Tibial nerve (tissue), 4 donors: ENCODE measurements at regions not wholly inside any gene's neighbourhood (a gene's known extent, or its start where the extent isn't known, plus 50 kb on each side); places are given as distances from the start of the nearest gene placed in this dataset.
"Not testable (repeated sequence)": the region's sequence is repeated elsewhere in the genome, so short reads cannot be mapped to it uniquely, and the experiment has no call there.

ENCODE experiments used
- DNase-seq, 2 donors: peaks; one replicate each; pipeline ENCODE4 v3.0.0-alpha.2; 2019; ENCODE audit warnings: low spot score in 2 of 2
- H3K27ac ChIP-seq, 4 donors: fragments of 200-600 bp; sonication (generic) in 3 of 4; one replicate each; pipeline ENCODE4 v1.5.1; 2017 to 2019; ENCODE audit warnings: mild to moderate bottlenecking in 1 of 4
- H3K27me3 ChIP-seq, 2 donors: fragments of 200-600 bp; sonication (generic) in 1 of 2; one replicate each; pipeline versions ENCODE4 v1.5.1 to v1.6.0; 2017 to 2019
- H3K36me3 ChIP-seq, 3 donors: fragments of 200-600 bp; sonication (generic); one replicate each; pipeline ENCODE4 v1.5.1; 2018 to 2019
- H3K4me1 ChIP-seq, 4 donors: fragments of 200-600 bp; sonication (generic) in 3 of 4; one replicate each; pipeline ENCODE4 v1.5.1; 2017 to 2019
- H3K4me3 ChIP-seq, 4 donors: fragments of 200-600 bp; sonication (generic) in 3 of 4; one replicate each; pipeline ENCODE4 v1.5.1; 2017 to 2019; ENCODE audit warnings: mild to moderate bottlenecking in 1 of 4, moderate library complexity in 1 of 4
- H3K9me3 ChIP-seq, 4 donors: fragments of 200-600 bp; sonication (generic) in 3 of 4; one replicate each; pipeline ENCODE4 v1.5.1; 2017 to 2019
- WGBS, 2 donors: methylation state at CpG; one replicate each; pipeline ENCODE4 v1.1.5; 2018; 5-methylcytosine and 5-hydroxymethylcytosine counted together

GRCh38 chr4:4031446-4032135 is 195.1 kb downstream of the OTOP1 start:
- H3K4me1 ChIP-seq, DNase-seq, H3K4me3 ChIP-seq, H3K27ac ChIP-seq, H3K36me3 ChIP-seq, H3K27me3 ChIP-seq, H3K9me3 ChIP-seq: not testable (repeated sequence)
- 64 to 77% methylated on average over 8 of the region's 8 CpGs for WGBS, 2 donors

- H3K4me1 ChIP-seq, H3K4me3 ChIP-seq, H3K36me3 ChIP-seq, DNase-seq, H3K27me3 ChIP-seq, H3K27ac ChIP-seq, H3K9me3 ChIP-seq: not testable (repeated sequence)
- 64 to 75% methylated on average over 9 of the region's 9 CpGs for WGBS, 2 donors
Measured at GRCh38 chr4:4032364-4032763, 194.4 kb downstream of the OTOP1 start.

GRCh38 chr4:4032801-4033605 is 193.7 kb downstream of the OTOP1 start:
- H3K4me3 ChIP-seq, H3K27ac ChIP-seq, H3K9me3 ChIP-seq, DNase-seq, H3K36me3 ChIP-seq, H3K27me3 ChIP-seq, H3K4me1 ChIP-seq: not testable (repeated sequence)
- WGBS, 2 donors, result 41 to 51% methylated on average over 19 of the region's 19 CpGs

DNA sequence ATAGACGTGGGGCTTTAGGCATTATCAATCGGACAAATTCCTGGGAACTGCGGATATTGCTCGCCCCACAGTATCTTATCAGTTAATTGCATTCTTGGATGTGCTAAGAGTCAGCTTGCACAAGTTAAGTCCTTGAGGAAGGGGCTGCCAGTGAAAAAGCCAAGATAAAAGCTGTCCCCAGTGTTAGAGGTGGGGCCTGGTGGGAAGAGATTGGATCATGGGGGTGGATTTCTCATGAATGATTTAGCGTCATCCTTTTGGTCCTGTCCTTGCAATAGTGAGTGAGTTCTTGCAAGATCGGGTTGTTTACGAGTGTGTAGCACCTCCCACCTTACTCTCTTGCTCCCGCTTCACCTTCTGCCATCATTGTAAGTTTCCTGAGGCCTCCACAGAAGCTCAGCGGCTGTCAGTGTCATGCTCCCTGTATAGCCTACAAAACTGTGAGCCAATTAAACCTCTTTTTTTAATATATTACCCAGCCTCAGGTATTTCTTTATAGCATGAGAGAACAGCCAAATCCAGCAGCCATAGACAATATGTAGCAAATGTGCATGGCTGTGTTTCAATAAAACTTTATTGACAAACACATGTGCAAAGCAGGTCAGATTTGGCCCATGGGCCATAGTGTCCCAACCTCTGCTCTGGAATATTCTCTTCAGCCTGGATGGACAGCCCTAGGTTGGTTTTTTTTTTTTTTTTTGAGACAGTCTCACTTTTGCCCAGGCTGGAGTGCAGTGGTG is 189.2 kb downstream of the OTOP1 start:
- not testable (repeated sequence) for H3K27ac ChIP-seq, H3K4me1 ChIP-seq, H3K36me3 ChIP-seq, H3K27me3 ChIP-seq, H3K9me3 ChIP-seq, DNase-seq, H3K4me3 ChIP-seq
- 86 to 88% methylated on average over 9 of the region's 9 CpGs for WGBS, 2 donors

GRCh38 chr4:4045823-4046222 is 180.9 kb downstream of the OTOP1 start:
- not testable (repeated sequence) for H3K27me3 ChIP-seq, H3K36me3 ChIP-seq, H3K4me1 ChIP-seq, H3K4me3 ChIP-seq, DNase-seq, H3K9me3 ChIP-seq, H3K27ac ChIP-seq
- 52 to 67% methylated on average over 3 of the region's 3 CpGs for WGBS, 2 donors

DNA sequence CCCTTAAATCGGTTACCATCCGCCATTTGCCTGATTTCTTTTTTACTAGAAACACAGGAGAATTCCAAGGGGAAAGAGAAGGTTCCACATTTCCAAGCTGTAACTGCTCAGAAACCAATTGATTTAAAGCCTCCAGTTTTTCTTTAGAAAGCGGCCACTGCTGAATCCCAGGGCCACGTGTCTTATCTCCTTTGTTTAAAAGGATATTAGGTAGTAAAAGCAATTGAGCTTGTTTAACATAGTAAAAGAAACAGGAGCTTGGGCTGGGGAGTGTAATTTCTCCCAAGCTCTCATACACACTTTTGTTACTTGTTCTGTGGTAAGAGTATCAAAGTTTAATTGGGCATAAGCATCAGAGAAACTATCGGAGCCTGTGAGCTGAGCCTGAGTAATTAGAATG is 180.0 kb downstream of the OTOP1 start:
- H3K27me3 ChIP-seq, H3K36me3 ChIP-seq: not testable (repeated sequence)
- WGBS, 2 donors, result 37 to 40% methylated on average over 5 of the region's 5 CpGs

GRCh38 chr4:4047202-4047601 is 179.5 kb downstream of the OTOP1 start:
- not testable (repeated sequence) for H3K36me3 ChIP-seq, H3K4me1 ChIP-seq, H3K9me3 ChIP-seq, H3K4me3 ChIP-seq, H3K27me3 ChIP-seq, DNase-seq, H3K27ac ChIP-seq
- WGBS, 2 donors, result 21 to 26% methylated on average over 12 of the region's 12 CpGs

More for the DNA sequence above, 180.0 kb downstream of the OTOP1 start:
- not testable (repeated sequence) for H3K9me3 ChIP-seq, H3K4me1 ChIP-seq, DNase-seq, H3K27ac ChIP-seq, H3K4me3 ChIP-seq

DNA sequence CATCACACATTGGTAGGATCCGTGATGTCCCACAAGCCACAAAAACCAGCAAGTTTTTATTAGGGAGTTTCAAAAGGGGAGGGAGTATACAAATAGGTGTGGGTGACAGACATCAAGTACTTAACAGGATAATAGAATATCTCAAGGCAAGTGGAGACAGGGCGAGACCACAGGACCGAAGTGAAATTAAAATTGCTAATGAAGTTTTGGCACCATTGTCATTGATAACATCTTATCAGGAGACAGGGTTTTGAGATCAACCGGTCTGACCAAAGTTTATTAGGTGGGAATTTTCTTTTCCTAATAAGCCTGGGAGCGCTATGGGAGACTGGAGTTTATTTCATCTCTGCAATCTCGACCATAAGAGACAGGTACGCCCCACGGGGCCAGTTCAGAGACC is 178.5 kb downstream of the OTOP1 start:
- WGBS, 2 donors, result 14 to 19% methylated on average over 8 of the region's 8 CpGs
- not testable (repeated sequence) for H3K4me3 ChIP-seq, H3K27ac ChIP-seq, H3K36me3 ChIP-seq, H3K9me3 ChIP-seq, H3K27me3 ChIP-seq, DNase-seq, H3K4me1 ChIP-seq

DNA sequence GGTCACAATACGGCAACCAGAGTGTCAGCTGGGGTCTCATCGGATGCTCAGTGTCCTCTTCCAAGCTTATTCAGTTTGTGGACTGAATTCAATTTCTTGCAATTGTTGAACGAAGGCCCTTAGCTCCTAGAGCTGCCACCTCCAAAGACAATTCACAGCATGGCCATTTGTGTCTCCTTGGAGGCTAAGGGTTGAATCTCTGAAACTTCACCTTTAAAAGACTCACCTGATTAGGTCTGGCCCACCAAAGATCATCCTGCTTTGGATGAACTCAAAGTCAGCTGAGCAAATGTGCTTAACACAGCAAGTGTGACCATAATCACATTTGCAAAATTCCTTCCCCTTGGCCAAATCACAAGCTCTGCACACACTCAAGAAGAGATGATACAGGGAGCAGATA is 175.9 kb downstream of the OTOP1 start:
- H3K4me3 ChIP-seq, H3K27me3 ChIP-seq, DNase-seq, H3K27ac ChIP-seq, H3K4me1 ChIP-seq, H3K36me3 ChIP-seq, H3K9me3 ChIP-seq: not testable (repeated sequence)
- whole genome bisulfite sequencing, 2 donors, result 76 to 93% methylated on average over 3 of the region's 3 CpGs

DNA sequence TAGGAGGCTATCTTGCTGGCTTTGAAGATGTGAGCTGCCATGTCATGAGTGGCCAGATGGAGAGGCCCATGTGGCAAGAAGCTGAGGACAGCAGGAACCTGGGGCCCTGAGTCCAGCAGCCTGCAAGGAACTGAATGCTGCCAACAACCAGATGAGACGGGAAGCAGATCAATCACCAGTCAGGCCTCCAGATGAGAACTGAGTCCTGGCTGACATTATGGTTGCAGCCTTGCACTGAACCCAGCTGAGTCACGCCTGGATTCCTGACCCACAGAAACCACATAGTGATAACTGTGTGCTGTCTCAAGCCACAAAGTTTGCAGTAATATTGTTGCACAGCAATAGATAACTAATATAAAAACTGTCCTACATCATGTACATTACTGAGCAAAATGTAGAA is 173.8 kb downstream of the OTOP1 start:
- H3K9me3 ChIP-seq, H3K4me3 ChIP-seq, H3K27me3 ChIP-seq, DNase-seq, H3K27ac ChIP-seq, H3K4me1 ChIP-seq, H3K36me3 ChIP-seq: not testable (repeated sequence)
- WGBS, 2 donors, result 44 to 81% methylated on average over 1 to 2 of the region's 2 CpGs

GRCh38 chr4:4057226-4057625 is 169.5 kb downstream of the OTOP1 start:
- WGBS, 2 donors, result 45 to 59% methylated on average over 2 to 3 of the region's 3 CpGs
- H3K4me3 ChIP-seq, H3K27me3 ChIP-seq, H3K4me1 ChIP-seq, H3K27ac ChIP-seq, H3K36me3 ChIP-seq, H3K9me3 ChIP-seq, DNase-seq: not testable (repeated sequence)

GRCh38 chr4:4084171-4084570 is 142.6 kb downstream of the OTOP1 start:
- not testable (repeated sequence) for H3K4me3 ChIP-seq, H3K36me3 ChIP-seq, H3K4me1 ChIP-seq, H3K9me3 ChIP-seq, H3K27ac ChIP-seq, H3K27me3 ChIP-seq, DNase-seq
- WGBS, 2 donors, result 81 to 93% methylated on average over 6 of the region's 6 CpGs

DNA sequence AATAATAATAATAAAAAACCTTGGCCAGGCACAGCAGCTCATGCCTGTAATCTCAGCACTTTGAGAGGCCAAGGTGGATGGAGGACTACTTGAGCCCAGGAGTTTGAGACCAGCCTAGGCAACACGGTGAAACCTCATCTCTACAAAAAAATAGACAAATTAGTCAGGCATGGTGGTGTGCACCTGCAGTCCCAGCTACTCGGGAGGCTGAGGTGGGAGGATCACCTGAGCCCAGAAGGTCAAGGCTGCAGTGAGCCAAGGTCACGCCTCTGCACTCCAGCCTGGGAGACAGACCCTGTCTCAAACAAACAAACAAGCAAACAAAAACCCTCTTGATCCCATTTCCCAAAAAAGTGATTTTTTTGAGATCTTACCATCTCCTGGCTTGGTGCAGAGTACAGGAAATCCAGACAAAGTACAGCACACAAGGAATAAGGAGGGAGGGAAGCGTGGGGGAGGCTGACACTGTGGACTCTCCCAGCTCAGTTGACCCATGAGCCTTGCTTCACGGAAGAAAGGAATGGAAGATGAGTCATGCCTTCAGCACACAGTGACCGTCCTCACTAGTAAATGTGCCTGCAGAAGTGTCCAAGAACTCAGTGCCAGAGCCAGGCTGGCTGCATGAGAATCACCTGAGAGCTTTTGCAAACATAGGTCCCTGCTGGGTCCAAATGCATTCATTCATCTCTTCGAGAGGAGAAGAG is 136.9 kb downstream of the OTOP1 start:
- not testable (repeated sequence) for DNase-seq, H3K36me3 ChIP-seq

More for the DNA sequence above, 136.9 kb downstream of the OTOP1 start:
- H3K4me1 ChIP-seq, H3K27me3 ChIP-seq, H3K9me3 ChIP-seq, H3K4me3 ChIP-seq, H3K27ac ChIP-seq: not testable (repeated sequence)
- WGBS, 2 donors, result 32 to 47% methylated on average over 7 of the region's 7 CpGs
